M059J (cell line): ENCODE measurements at regions not wholly inside any gene's neighbourhood (a gene's known extent, or its start where the extent isn't known, plus 50 kb on each side); places are given as distances from the start of the nearest gene placed in this dataset.

ENCODE experiments used
- DNase-seq: peaks from one replicate; pipeline ENCODE4 v3.0.0-alpha.2; 2012; ENCODE audit warnings: low read depth

GRCh38 chr13:85665286-85665685 lies 133.9 kb downstream of the SLITRK6 start:
- peak; percentile 56 for DNase-seq

GRCh38 chr13:85663856-85664255 lies 135.4 kb downstream of the SLITRK6 start:
- no peak for DNase-seq

GRCh38 chr13:85662186-85662585 lies 137.0 kb downstream of the SLITRK6 start:
- DNase-seq: no peak

- DNase-seq: no peak
These were observed 137.5 kb downstream of the SLITRK6 start for GRCh38 chr13:85661675-85662074.

GRCh38 chr13:85659493-85659892 lies 139.7 kb downstream of the SLITRK6 start:
- peak; percentile 37 for DNase-seq

- no peak for DNase-seq
These were observed 141.3 kb downstream of the SLITRK6 start for GRCh38 chr13:85657942-85658341.

- DNase-seq: no peak
These were observed 144.2 kb downstream of the SLITRK6 start for GRCh38 chr13:85655040-85655439.

- peak; percentile 13 for DNase-seq
These were observed 145.0 kb downstream of the SLITRK6 start for GRCh38 chr13:85654227-85654626.

- DNase-seq: no peak
These were observed 145.5 kb downstream of the SLITRK6 start for GRCh38 chr13:85653681-85654080.

GRCh38 chr13:85652491-85652890 lies 146.7 kb downstream of the SLITRK6 start:
- DNase-seq: no peak

- DNase-seq: peak; percentile 38
These were observed 147.8 kb downstream of the SLITRK6 start for GRCh38 chr13:85651440-85651839.

- DNase-seq: no peak
These were observed 148.6 kb downstream of the SLITRK6 start for GRCh38 chr13:85650613-85651012.

GRCh38 chr13:85640727-85641126 lies 158.5 kb downstream of the SLITRK6 start:
- DNase-seq: no peak

GRCh38 chr13:85638815-85639393 lies 160.3 kb downstream of the SLITRK6 start:
- DNase-seq: no peak

GRCh38 chr13:85638265-85638664 lies 161.0 kb downstream of the SLITRK6 start:
- DNase-seq: no peak

- no peak for DNase-seq
These were observed 166.6 kb downstream of the SLITRK6 start for GRCh38 chr13:85632526-85633195.

GRCh38 chr13:85631801-85632200 lies 167.4 kb downstream of the SLITRK6 start:
- no peak for DNase-seq

- DNase-seq: no peak
These were observed 172.6 kb downstream of the SLITRK6 start for GRCh38 chr13:85626603-85627002.

- DNase-seq: no peak
These were observed 179.9 kb downstream of the SLITRK6 start for GRCh38 chr13:85619321-85619720.

GRCh38 chr13:85618521-85618920 lies 180.7 kb downstream of the SLITRK6 start:
- no peak for DNase-seq

GRCh38 chr13:85616275-85616674 lies 182.9 kb downstream of the SLITRK6 start:
- DNase-seq: no peak

- no peak for DNase-seq
These were observed 184.2 kb downstream of the SLITRK6 start for GRCh38 chr13:85615031-85615430.

GRCh38 chr13:85610024-85610423 lies 189.2 kb downstream of the SLITRK6 start:
- no peak for DNase-seq
